ENCODE measurements at regions not wholly inside any gene's neighbourhood (a gene's known extent, or its start where the extent isn't known, plus 50 kb on each side); places are given as distances from the start of the nearest gene placed in this dataset.

DNA sequence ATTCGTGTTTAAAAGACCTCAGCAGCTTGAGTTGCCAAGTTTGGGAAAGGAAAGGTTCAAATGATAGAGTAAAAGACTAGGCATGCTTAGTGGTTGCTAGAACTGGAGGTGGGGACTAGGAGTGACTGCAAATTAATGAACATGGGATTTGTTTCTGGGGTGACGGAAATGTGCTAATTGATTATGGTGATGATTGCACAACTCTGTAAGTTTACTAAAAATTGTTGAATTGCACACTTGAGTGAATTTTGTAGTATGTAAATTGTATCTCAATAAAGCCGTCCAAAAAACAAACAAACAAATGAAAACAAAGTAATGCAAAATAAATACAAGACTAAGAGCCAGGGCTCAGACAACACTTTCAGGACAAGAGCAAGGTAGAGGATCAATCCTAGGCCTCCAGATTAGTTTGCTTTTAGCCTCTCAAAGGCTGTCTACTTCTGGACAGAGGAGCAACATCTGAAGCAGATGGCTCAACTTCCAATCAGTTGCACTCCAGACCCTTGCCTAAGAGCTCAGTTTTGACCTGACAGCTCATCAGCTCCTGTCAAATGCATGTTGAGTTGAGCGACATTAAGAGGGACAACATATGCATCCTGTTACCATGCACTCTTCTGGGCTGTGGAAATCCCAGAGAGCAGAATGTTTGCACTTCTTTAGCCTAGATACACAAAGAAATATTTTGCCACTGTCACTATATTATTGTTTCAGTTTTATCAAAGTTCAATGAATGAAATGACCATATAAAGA, 111.2 kb upstream of the ASIC2 start:
- DNase-seq (ENCODE audit: low read depth), result no peak

DNA sequence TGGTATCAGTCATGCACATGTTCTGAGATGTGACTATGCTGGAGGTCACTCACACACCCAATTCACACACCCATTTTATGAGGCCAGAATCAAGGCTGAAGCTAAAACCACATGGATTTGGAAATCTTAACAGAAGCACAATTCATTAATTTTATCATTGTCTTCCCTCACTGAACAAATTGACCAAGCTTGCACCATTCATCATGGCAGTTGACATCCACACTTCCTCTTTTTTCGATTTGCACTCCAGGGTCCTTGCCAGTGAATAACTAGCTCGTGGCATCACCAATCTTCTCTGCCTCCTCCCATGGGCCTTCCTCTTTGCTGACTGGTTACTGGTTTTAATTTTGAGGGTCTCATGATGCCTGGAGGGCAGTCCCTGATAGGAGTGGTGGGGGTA, 123.0 kb upstream of the ASIC2 start:
- DNase-seq (ENCODE audit: low read depth), result no peak

DNA sequence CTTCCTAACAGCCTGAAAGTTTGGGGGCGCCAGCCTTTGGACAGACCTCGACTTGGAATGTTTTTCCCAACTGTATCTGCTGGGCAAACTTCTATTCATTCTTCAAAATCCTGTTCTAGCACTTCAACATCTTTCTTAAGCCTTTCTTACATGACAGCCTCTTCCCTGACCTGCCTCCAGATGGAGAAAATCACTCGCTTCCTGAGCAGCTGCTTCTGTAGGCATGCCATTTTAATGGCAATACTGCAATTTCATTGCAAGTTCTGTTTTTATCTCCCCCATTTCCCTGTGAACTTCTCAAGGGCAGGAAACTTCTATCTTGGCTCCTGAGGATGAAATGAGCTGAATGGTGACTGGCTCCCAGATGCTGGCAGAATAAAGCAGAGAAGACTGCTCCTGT, 128.8 kb upstream of the ASIC2 start:
- no peak for DNase-seq (ENCODE audit: low read depth)

GRCh38 chr17:33433581-33433980, 140.5 kb upstream of the ASIC2 start:
- no peak for DNase-seq (ENCODE audit: low read depth)

DNA sequence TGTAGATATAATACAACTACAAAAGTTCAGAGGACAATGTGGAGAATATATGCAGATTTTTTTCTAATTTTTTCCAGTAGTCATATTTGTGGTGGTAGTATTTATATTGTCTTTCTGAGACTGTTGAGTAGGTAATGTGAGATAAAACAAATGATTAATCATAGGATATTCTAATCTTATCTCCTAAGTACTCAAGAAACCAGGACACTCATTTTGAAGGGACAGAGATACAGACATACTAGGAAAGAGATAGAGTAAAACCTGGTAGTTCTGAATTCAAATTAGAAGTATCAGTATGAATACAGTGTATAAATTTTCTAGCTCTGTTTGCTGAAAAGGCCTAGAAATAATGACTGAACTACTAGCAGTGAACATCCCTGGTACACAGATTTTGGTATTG, 141.7 kb upstream of the ASIC2 start:
- no peak for DNase-seq (ENCODE audit: low read depth)

- no peak for DNase-seq (ENCODE audit: low read depth)
Observed at GRCh38 chr17:33435721-33436301, 142.7 kb upstream of the ASIC2 start.

DNA sequence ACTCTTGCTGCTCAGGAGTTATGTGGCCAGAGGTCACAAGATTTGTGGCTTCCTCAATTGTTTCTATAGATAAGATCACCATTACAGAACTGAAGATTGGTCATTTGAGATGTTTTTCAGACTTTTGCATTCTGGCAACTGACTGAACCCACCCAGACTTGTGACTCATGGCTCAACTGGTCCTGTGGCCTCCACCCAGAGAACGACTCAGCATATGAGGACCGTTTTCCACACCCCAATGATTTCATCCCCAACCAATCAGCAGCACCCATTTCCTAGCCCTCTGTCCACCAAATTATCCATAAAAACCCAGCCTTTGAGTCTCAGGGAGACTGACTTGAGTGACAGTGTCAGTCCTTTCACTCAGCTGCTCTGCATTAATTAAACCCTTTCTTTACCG, 143.2 kb upstream of the ASIC2 start:
- DNase-seq (ENCODE audit: low read depth), result no peak

DNA sequence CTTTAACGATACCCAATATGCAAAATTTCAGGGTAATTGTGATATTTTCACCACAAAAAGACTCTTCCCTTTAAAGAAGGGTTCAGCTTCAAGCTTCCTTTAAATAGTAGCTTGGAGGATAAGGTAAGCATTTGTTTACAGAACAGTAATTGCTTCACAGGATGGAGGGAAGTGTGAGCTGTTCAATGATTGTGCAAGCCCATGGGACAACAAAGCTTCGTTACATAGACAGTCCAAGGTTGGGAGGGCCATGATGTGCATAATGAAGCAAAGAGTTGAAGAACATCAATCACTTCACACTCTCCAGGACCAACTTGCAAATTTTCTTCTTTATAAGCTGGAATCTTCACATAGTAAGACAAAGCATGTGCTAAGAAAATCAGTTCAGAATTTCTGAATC, 145.0 kb upstream of the ASIC2 start:
- DNase-seq (ENCODE audit: low read depth), result no peak

- DNase-seq (ENCODE audit: low read depth), result no peak
Observed at GRCh38 chr17:33438578-33438977, 145.5 kb upstream of the ASIC2 start.

DNA sequence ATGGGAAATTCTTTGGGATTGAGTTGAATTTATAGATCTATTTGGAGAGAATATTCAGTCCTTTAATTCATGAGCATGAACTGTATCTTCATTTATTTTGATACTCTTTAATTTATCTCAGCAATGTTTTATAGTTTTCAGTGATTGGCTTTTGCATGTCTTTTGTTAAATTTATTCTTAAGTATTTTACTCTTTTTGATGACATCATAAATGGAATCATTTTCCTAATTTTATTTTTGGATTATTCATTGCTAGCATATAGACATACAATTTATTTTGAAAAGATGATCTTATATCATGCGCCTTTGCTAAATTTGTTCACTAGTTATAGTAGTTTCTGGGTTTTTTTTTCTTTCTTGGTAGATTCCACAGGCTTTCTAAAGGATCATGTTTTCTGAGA, 149.2 kb upstream of the ASIC2 start:
- DNase-seq (ENCODE audit: low read depth), result no peak

DNA sequence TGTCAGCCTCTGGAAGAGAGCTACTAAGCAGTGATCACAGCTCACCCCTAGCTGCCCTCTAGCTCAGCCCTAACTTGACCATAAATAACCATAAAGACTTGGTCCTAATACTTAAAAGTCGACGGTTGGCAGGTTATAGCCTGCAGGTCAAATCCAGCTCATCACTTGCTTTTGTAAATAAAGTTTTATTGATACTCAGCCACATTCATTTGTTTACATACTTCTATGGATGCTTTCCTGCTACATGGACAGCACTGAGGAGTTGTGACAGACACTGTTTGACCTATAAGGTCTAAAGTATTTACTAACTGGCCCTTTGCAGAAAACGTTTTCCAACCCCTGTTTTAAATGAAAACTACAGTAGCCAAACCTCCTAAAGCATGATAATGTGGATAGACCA, 151.6 kb upstream of the ASIC2 start:
- no peak for DNase-seq (ENCODE audit: low read depth)

- DNase-seq (ENCODE audit: low read depth), result no peak
Observed at GRCh38 chr17:33447090-33447489, 154.0 kb upstream of the ASIC2 start.

- DNase-seq (ENCODE audit: low read depth), result no peak
Observed at GRCh38 chr17:33451221-33451620, 158.1 kb upstream of the ASIC2 start.

GRCh38 chr17:33457477-33457876, 164.4 kb upstream of the ASIC2 start:
- DNase-seq (ENCODE audit: low read depth), result no peak

- DNase-seq (ENCODE audit: low read depth), result no peak
Observed at GRCh38 chr17:33459078-33459940, 166.2 kb upstream of the ASIC2 start.

DNA sequence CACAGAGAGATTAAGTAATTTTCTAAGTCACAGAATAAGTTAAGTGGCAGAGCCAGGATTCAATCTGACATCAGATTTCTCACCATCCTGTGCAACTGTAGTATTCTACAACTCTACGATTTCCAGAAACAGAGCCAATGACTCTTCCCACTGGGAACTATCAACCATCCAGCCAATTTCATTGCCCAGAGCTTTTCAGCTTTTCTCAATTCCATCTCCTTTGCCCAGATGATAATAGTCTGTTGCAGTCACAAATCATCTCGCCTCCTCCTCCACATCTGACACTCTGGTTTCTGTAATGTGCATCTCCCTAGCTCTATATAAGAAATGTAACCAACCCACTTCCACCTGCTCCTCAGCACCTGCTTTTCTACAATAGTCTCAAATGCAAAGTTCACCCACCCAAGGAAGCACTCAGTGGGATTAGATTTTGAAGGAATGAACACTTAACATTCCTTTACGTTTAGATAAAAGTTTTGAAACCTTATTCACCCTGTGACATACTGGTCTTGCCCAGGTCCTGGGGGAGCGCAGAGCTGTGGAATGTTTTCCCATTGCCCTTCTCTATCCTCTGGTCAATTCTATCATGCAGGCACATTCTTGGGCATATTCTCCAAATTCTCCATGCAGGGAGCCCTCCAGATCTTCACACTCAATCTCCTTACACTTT, 167.8 kb upstream of the ASIC2 start:
- no peak for DNase-seq (ENCODE audit: low read depth)

- DNase-seq (ENCODE audit: low read depth), result no peak
Observed at GRCh38 chr17:33463887-33464286, 170.8 kb upstream of the ASIC2 start.

DNA sequence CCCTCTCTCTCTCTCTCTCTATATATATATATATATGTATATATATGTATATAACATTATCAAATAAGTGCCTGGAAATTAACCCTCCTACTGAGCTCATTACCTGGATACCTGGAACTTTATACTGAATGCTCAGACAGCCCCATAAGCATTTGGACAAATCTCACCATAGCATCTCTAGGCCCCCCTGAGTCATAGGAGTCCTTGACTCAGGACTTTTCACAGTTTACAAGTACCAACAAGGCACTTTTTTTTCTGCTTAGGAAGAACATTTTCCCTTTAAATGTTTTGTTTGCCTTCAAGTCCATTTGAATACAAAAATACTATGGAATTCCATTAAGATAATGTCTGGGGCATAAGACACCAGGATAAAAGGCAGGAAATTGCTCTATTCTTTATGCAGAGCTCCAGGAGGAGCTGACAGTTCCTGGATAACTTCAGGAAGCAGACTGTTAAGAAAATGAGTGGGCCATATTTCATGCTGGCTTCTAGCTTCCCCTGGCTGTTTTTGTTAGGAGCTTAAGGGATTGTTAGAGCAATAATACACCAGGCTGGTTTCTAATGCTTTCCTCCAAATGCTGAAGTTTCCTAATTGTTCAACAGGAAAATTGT, 171.7 kb upstream of the ASIC2 start:
- no peak for DNase-seq (ENCODE audit: low read depth)

DNA sequence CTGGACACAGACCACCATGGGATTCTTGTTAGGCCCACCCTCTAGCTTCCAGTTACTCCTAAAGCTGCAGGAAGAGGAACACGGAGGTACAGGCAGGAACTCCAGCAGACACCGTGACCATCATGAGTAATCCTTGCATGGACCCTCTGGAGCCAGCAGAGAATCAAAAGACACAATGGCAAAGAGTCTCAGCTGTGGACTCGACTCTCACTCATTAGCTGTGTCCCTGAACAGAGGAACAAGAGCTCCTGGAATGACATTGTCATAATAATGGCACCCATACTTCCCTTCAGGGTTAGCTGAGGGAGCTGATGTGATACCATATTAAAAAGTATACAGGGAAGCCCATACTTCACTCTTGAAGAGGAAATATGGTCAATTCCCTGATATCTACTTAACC, 176.3 kb upstream of the ASIC2 start:
- DNase-seq (ENCODE audit: low read depth), result no peak

GRCh38 chr17:33469911-33470310, 176.8 kb upstream of the ASIC2 start:
- DNase-seq (ENCODE audit: low read depth), result no peak

- no peak for DNase-seq (ENCODE audit: low read depth)
Observed at GRCh38 chr17:33473061-33473460, 180.0 kb upstream of the ASIC2 start.

- DNase-seq (ENCODE audit: low read depth), result no peak
Observed at GRCh38 chr17:33474789-33475188, 181.7 kb upstream of the ASIC2 start.

Measured in stimulated activated CD8-positive, alpha-beta memory T cell treated with anti-CD3 and anti-CD28 coated beads, Interleukin-15, amount 100 ng/mL, for 1 hour (primary cell).